Tibial nerve (tissue), 4 donors: ENCODE measurements at regions not wholly inside any gene's neighbourhood (a gene's known extent, or its start where the extent isn't known, plus 50 kb on each side); places are given as distances from the start of the nearest gene placed in this dataset.

Experiments used
- CTCF ChIP-seq, 5 experiments: fragments of 200-600 bp in 3 of 5; fragments of 450-650 bp in 2 of 5; sonication (generic) in 3 of 5; IDR thresholded peaks; one replicate each; pipeline ENCODE4 v1.5.1; 2016 to 2019; ENCODE audit warnings: antibody characterized with exemption in 5 of 5, mild to moderate bottlenecking in 3 of 5, moderate library complexity in 2 of 5
- EP300 ChIP-seq, 2 donors: sonication (generic); formaldehyde crosslinking; IDR thresholded peaks; one replicate each; pipeline ENCODE4 v1.6.1; 2017; ENCODE audit warnings: antibody characterized with exemption in 2 of 2, mild to moderate bottlenecking in 1 of 2

GRCh38 chr6:98287876-98288275 is 546.5 kb upstream of the POU3F2 start:
- TF ChIP-seq EP300 (IDR thresholded peaks at IDR 0.05) (no peak), CTCF (IDR thresholded peaks at IDR 0.05) (no peak)
